HG03175 (cell line): ENCODE measurements at regions not wholly inside any gene's neighbourhood (a gene's known extent, or its start where the extent isn't known, plus 50 kb on each side); places are given as distances from the start of the nearest gene placed in this dataset.

Experiments
- ATAC-seq: cut with Tn5 transposase; IDR thresholded peaks from one replicate; pipeline ENCODE4 v1.9.1; 2021; ENCODE audit warnings: mild to moderate bottlenecking, moderate library complexity; ENCODE audit not compliant: unreplicated experiment

DNA sequence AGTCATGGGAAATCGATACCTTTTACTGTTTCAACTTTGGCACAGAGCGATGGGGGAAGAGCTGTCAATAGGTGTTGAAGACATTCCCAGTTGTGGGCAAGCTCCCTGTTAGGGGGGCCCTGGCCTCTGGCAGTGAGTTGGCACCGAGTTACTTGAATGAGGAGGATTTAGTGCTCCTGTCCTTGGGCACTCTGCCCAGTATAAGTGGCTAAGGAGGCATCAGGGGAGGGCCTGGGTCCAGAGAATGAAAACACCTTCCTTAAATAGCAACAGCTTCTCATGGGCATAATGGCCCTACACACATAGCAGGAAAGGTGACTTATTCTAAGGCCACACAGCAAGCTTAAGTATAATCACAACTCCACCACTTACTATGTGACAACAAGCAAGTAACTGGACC is 664.4 kb downstream of the PTPRU start:
- ATAC-seq, result no peak

DNA sequence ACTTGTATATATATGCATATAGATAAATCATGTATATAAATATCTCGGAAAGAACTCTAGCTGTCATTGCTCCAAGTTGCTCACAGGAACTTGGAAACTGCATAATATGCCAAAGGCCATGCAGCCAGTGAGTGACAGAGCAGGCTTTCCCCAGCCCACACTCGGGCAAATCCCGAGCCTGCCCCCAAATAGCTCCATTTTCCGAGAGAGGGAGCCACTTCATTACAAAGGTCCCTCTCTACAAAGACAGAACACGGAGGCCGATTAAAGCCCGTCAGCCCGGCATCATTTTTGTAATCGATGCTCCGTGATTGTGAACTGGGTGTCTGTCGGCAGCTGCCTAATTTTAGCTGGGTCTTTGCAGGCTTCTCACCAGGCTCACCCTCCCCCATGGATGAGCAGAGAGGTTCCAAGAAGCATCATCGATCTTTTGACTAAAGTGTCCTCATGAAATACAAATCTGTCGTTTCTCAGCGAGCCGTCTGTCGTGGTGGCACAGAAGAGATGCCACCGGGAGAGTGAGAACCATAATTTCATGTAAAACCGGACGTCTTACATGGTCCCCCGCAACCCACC is 663.9 kb downstream of the PTPRU start:
- no peak for ATAC-seq

DNA sequence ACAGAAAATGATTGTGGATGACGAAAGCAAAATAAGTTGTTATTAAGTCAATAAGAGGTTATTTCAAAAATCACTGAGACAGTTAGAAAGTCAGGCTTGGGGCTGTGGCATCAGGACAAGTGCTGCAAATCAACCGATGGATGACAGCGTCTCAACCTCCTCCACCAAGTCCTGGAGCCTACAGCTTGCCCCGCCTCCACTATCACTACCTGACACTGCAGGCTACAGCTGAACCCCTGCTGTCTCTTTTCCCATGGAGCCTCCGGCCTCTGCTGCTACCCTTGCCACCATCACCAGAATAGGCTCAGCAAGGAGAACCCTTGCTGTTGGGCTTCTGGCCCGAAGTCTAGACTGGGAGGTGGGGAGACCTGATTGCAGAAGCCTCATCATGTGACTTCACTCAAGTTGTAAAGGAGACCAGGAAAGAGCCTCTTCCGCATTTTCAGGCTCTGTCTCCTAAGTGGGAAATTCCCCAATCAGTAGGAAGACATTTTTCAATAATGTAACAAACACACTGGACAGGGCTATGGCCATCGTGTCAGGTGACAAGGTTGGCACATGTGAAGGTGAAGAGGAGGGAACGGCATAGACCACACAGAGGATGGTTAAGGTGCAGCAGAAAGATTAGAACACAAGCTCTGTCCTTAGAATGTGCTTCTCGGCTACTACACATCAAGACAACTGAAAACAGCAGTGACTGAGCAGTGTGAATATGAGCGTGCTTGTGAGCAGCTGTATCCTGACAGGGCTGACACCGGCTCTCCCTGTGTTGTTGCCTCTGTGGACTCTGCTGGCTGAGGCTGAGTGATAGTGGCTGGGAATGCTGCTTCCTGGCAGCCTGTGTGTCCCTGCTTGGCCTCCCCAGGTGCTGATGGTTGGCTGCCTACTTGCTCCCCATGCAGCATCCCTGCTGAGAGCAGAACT is 660.7 kb downstream of the PTPRU start:
- no peak for ATAC-seq

DNA sequence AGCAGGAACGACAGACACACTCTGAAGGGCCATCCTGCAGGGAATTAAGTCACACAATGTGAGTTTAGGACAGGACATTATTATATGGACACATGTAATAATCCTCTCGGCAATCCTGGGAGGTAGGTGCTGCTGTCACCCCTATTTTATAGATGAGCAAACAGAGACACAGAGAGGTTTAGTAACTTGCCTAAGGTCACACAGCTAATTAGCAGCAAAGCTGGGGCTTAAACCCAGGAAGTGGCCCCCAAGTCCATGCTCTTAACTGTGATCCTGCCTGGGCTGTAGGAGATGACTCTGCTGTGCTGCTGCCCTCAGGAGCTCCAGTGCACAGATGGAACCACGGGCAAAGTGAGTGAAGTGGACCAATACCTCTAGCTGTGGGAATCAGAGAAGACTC is 660.0 kb downstream of the PTPRU start:
- no peak for ATAC-seq

DNA sequence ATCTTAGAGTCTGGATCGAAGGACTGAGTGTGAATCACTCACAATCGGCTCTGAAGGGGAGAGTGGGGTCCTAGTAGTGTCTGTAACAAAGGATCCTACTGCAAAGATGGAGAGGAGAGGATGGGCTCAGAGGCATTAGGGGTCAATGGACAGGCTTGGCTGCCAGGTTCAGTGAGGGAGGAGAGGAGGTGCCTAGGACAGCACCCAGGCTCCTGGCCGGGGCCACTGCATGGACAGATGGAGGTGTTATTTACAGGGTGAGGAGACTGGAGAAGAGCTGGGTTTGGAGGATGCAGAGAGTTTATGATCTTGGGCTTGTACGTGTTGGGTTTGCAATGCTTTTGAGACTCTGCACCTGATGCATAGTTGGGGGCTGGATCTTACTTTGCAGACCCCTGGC is 658.9 kb downstream of the PTPRU start:
- ATAC-seq, result no peak

DNA sequence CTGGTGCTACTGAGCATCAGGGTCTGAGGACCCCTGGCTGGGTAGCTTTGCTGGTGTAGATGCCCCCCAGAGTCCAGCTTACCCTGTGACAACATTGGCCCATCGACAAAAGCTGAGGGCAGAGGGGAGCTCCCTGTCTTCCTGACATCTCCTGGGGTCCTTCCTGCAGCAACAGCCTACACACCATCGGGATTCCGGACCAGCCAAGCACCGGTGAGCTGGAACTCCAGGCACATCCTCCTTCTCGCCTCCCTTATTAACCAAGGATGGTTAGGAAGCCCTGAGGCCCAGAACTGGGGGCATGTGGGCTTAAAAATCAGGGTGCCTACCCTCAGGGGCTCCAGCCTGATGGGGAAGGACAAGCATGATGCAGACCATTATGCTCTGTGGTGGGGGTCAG is 658.0 kb downstream of the PTPRU start:
- ATAC-seq, result no peak

DNA sequence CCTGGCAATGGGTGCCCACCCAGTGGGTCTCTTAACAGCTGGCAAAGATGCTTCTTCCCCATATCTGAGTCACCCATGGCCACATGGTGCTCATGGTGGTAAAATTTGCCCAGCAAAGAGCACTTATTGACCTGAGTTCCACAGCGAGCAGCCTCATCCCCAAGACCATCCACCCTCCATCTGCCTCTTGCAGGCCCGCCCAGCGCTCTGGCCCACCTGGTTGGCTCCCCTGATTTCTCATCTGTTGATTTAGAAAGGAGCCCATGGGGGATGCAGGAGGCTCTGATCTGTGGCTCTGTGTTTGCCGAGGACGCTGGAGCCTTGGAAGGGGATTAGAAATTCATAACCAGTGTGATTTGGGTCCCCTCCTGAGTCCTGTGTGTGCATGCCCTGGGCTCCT is 657.5 kb downstream of the PTPRU start:
- ATAC-seq, result no peak

DNA sequence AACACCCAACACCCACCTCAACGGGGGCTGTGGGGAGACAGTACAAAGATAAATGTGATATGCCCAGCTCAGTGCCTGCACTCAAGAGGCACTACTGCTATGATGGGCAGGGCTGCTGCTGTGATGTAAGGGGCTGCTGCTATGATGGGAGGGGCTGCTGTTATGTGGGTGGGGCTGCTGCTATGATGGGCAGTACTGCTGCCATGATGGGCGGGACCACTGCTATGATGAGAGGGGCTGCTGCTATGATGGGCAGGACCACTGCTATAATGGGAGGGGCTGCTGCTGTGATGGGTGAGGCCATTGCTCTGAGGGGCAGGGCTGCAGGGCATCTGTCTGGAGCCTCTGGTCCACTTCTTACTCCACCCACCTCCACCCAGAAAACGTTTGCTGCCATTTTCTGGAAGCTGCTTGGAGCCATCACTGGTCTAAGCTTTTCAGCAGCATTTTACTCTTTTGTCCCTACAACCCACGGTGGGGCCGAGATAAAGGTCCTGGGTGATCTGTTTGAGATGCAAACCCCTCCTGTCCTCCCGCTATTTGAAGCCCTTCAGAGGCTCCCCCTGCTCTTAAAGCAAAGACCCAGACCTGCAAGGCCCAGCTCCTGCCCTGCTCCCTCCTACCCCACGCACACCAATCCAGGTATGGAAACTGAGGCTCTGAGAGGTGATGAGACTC is 656.9 kb downstream of the PTPRU start:
- no peak for ATAC-seq

DNA sequence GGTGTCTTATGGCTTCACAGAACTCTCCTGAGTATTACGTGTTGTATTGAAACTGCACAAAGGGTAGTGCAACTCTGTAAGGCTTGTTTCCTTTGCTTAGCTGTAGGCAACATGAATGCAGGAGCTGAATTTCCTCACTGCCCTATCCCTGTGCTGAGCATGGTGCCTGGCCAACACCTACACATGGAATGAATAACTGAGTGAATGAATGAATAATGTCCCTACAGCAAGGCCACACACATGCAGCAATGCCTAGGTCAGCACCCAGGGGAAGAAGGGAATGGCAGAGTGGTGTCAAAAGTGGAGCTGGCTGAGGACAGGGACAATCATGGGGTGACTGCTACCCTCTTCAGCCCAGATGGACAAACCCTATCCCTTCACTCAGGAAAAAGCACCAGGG is 655.9 kb downstream of the PTPRU start:
- no peak for ATAC-seq

DNA sequence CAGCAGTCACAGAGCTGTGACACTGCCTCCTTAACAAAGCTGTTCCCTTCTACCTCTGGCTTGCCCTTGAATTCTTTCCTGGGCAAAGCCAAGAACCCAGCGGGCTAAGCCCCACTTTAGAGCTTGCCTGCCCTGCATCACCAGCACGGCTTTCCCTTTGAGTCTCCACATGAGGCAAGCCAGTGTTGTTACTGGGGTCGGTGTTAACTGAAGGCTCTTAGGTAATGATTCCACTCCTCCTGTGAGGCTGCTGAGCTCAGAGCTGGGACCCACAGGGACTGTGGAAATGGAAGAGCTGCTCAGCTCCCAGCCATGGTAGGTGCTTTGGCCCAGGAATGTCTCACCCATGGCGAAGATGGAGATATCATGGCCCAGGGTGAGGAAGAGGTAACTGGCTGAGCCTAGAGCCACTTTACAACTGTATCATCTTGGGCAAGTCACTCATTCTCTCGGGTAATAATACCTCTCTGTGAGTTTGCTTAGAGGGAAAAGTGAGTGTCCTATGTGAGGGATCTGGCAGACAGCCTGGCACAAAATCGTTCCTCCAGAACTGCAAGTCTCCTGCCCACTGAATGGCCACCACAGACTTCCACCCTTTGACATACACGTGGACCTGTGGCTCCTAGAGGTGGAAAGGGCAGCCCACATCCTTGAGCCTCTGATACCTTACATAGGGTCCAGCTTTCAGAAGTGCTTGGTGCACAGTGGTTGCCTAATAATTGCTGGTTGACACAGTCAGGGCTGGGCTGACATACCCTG is 654.1 kb downstream of the PTPRU start:
- no peak for ATAC-seq

DNA sequence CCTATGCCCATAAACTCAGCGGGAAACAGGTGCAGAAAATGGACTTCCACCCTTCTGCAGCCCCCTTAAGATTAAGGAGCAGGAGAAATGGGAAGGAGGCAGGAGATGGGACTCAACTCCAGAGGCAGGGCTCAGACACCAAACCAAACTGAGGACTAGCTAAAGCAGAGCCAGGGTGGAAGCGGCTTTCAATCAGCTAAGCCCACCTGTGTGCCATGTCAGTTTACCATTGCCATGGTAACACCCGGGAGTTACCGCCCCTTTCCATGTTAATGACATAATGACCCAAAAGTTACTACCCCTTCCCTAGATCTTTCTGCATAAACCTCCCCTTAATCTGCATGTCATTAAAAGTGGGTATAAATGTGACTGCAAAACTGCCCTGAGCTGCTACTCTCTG is 653.5 kb downstream of the PTPRU start:
- no peak for ATAC-seq

DNA sequence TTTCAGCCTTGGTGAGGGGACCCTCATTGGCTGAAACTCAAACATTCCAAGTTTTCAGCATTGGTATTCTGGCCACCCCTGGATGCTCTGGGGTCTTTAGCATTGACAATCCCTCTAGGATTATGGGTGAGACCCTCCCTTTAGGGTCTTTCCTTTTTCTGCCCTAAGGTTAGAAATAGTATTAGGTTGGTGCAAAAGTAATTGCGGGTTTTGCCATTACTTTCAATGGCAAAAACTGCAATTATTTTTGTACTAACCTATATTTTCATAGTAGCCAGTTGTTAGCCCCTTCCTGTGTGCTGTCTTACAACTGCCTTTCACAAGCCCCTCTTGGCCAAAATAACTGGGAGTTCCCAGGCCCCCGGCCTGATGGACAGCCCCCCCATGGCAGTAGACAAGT is 648.4 kb downstream of the PTPRU start:
- ATAC-seq, result no peak

DNA sequence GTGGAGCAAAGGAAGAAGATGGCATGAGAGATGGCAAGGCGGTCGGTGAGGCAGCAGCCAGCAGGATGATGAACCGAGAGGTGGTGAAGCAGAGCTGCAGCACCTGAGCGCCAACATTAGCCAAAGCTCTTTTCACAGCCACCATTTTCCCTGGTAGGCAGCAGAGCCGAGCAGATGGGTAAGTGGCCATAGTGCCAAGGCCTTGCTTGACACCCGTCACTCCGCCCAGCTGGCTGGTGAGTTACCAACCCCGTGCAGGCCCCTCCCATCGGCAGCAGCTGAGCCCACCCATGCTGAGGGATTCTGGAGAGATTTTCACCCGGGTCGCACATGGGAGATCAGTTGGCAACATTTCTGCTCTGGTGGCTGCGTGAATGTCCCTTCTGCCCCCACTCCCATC is 647.7 kb downstream of the PTPRU start:
- ATAC-seq, result no peak

DNA sequence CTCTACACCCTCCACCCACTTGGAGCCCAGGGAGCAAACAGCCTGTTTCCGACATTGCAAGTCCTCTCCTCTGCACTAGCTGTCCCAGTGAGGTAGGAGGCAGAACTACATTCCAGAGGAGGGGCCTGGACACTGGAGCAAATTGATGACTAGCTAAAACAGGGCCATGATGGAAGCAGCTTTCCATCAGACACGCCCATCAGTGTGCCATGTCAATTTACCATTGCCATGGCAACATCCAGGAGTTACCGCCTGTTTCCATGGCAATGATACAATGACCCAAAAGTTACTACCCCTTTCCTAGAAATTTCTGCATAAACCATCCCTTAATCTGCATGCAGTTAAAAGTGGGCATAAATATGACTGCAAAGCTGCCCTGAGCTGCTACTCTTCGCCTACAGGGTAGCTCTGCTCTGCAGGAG is 647.1 kb downstream of the PTPRU start:
- no peak for ATAC-seq

DNA sequence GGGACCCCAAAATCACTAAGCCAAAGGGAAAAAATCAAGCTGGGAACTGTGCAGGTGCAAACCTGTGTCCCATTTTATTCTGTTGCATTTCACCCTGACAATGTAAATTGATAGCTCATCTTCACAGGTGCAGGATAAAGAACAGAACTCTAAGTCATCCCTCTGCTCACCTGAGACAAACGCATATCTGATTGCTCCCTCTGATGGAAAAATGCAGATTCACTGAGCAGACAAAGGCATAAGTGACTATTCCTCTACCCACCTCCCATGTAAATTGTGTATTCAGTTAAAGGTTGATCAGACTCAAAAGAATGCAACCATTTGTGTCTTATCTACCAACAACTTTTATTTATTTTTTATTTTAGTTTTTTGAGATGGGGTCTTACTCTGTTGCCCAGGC is 644.2 kb downstream of the PTPRU start:
- ATAC-seq, result no peak

DNA sequence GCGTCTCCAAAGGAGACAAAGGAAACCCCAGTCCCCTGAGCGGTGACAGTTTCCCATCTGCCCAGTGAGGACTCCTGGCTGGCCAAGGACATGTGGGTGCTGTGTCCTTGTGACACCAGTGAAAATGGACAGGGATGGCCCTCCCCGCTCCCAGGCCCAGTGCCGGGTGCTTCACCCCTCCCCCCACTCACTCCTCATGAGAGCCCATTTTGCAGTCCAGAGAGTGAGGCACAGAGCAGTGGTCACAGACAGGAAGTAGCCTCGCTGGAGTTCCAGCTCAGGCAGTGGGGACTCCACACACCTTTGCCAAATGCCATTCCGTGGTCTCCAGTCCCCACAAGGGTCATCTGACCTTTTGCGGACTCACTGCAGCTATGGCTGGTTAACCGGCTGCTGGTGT is 642.9 kb downstream of the PTPRU start:
- no peak for ATAC-seq

DNA sequence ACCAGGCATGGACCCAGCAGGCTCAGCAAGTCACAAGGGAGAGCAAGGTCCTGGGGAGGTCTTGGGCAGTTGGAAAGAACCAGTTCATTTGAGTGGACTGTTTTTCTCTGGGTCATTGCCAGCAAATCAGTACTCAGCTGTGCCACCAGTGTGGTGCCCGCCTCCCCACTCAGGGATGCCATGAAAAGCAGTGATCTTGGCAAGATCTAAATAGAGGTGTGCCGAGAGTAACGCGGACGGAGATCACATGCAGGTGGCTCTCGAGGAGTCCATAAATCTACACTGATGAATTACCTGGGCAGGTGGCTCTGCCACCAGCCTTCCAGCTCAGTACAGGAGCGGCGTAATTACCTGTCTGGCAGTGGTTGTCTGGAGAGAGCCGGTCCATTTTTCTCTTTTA is 642.2 kb downstream of the PTPRU start:
- ATAC-seq, result no peak

DNA sequence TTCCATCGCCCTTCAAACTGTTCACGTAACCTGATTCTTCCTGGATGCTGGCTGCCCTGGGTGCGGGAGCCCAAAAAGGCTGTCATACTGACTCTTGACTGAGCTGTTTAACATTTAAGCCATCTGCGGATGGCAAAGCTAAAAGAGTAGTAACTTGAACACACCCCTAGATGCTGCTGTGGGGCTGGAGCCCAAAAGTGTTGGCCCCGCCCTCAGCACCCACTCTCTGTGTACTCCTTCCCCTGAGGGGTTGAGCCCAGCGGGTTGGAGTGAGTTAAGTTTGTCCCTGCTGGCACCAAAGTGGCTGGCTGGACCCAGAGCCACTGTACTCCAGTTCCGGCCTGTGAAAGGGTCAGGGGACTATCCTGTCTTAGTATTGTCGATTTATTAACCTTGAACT is 640.6 kb downstream of the PTPRU start:
- no peak for ATAC-seq

DNA sequence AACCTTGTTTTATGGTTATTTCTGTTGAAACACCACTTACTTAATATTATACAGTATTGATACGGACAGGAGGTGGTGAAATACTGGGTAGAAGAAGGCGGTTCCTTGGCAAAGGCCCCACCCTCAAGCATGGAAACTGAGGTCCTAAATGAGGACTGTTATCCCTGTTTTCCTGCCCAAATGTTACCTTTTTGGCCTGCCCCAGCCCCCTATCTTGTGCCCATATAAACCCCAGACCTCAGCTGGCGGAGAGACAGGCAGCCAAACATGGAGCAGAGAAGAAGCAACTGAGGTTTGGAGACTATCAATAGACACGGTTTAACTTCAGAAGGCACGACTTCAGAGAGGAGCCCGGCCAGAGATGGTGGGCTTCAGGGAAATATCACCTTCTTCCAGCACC is 640.1 kb downstream of the PTPRU start:
- no peak for ATAC-seq

DNA sequence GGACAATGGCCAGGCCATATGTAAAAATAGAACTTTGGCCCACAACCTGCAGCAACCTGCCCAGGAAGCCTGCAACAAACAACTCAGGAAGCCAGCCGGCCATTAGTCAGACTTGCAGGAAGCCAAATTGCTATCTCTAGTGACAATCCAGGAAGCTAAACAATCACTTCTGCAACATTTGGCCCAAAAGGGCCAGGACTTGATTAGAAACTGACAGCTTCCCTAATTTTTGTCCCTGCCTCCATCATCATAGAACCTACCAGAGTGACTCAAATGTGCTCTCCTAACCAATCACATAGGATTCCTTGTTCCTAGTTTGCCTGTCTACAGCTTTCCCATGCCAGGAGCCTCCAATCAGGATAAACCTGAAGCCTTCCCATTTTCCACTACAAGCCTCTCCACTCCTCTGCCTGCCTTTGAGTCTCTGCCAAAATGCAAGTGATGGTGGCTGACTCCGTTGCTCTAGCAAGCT is 639.3 kb downstream of the PTPRU start:
- ATAC-seq, result no peak

DNA sequence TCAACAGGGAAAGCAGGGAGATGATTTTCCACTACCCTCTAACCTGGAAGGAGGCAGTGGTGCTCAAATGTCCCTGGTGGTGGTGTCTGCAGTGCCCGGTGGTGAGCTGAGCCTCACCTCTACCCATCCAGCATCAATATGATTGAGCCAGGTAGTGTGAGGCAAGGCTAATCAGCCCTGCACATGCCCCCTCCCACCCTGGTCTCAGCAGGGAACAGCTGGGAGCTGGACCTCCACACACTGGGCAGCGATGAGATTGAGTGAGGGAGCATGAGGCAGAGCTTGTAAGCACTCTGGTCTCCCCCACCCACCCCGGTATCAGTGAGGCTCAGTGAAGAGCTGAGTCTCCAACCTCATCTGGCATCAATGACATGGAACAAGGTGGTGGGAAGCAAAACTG is 634.3 kb downstream of the PTPRU start:
- ATAC-seq, result no peak
